CD14-positive monocyte (primary cell): ENCODE measurements at regions not wholly inside any gene's neighbourhood (a gene's known extent, or its start where the extent isn't known, plus 50 kb on each side); places are given as distances from the start of the nearest gene placed in this dataset.

Experiments
- DNase-seq, 3 donors: peaks; one replicate each; pipeline ENCODE4 v3.0.0-alpha.2; 2011 to 2022
- H2AFZ ChIP-seq: 2 replicates; pipeline ENCODE4 v1.6.0; 2012; ENCODE audit warnings: mild to moderate bottlenecking, low read depth, low read length, inconsistent platforms; ENCODE audit not compliant: insufficient read depth, poor library complexity, severe bottlenecking
- H3K27ac ChIP-seq, 2 donors: 1 replicate in 1 of 2; 2 replicates in 1 of 2; pipeline ENCODE4 v1.5.1; 2012 to 2013; ENCODE audit warnings: low read length in 2 of 2, control low read depth in 1 of 2, inconsistent platforms in 1 of 2, low read depth in 1 of 2, mild to moderate bottlenecking in 1 of 2
- H3K27me3 ChIP-seq, 2 donors: one replicate each; pipeline versions ENCODE4 v1.6.0 to v1.6.1; 2011 to 2013; ENCODE audit warnings: low read length in 2 of 2; ENCODE audit not compliant: control insufficient read depth in 2 of 2, insufficient read depth in 2 of 2
- H3K36me3 ChIP-seq, 2 donors: replicated peaks in 1 of 2; 1 replicate in 1 of 2; 2 replicates in 1 of 2; pipeline versions ENCODE4 v1.5.1 to v1.6.1; 2012 to 2013; ENCODE audit warnings: low read length in 2 of 2, control low read depth in 1 of 2, inconsistent platforms in 1 of 2, mild to moderate bottlenecking in 1 of 2; ENCODE audit not compliant: insufficient read depth in 2 of 2, control insufficient read depth in 1 of 2
- H3K4me1 ChIP-seq, 2 donors: 1 replicate in 1 of 2; 2 replicates in 1 of 2; pipeline versions ENCODE4 v1.5.1 to v1.6.1; 2012 to 2013; ENCODE audit warnings: low read length in 2 of 2, control low read depth in 1 of 2, inconsistent platforms in 1 of 2, mild to moderate bottlenecking in 1 of 2, moderate library complexity in 1 of 2; ENCODE audit not compliant: insufficient read depth in 2 of 2, control insufficient read depth in 1 of 2
- H3K4me2 ChIP-seq: replicated peaks from 2 replicates; pipeline ENCODE3; 2012; ENCODE audit warnings: low read length, moderate library complexity, mild to moderate bottlenecking; ENCODE audit not compliant: poor library complexity, severe bottlenecking; ENCODE audit errors: extremely low read depth
- H3K4me3 ChIP-seq, 3 experiments: fragments of 200-600 bp in 1 of 3; sonication (generic) in 1 of 3; replicated peaks in 1 of 3; 1 replicate in 2 of 3; 2 replicates in 1 of 3; pipeline ENCODE4 v1.5.1; 2011 to 2013; ENCODE audit warnings: low read length in 3 of 3, mild to moderate bottlenecking in 3 of 3, control low read depth in 2 of 3, low read depth in 2 of 3, inconsistent platforms in 1 of 3, moderate library complexity in 1 of 3
- H3K79me2 ChIP-seq: 2 replicates; pipeline ENCODE4 v1.6.0; 2012; ENCODE audit warnings: mild to moderate bottlenecking, control low read depth, inconsistent platforms, low read length, moderate library complexity; ENCODE audit not compliant: insufficient read depth
- H3K9ac ChIP-seq: 2 replicates; pipeline ENCODE4 v1.6.0; 2017; ENCODE audit warnings: low read length, mild to moderate bottlenecking; ENCODE audit not compliant: insufficient read depth, poor library complexity, severe bottlenecking
- H3K9me3 ChIP-seq, 2 donors: replicated peaks in 1 of 2; 1 replicate in 1 of 2; 2 replicates in 1 of 2; pipeline versions ENCODE4 v1.5.1 to v1.6.1; 2012 to 2013; ENCODE audit warnings: low read length in 2 of 2, control low read depth in 1 of 2; ENCODE audit not compliant: control insufficient read depth in 1 of 2, insufficient read depth in 1 of 2
- H4K20me1 ChIP-seq: 2 replicates; pipeline ENCODE4 v1.6.0; 2012; ENCODE audit warnings: mild to moderate bottlenecking, low read length, control low read depth, moderate library complexity; ENCODE audit not compliant: insufficient read depth
- H3K27ac Mint-ChIP-seq, 7 donors: one replicate each; pipeline ENCODE4 v1.8.0; 2020; ENCODE audit warnings: mild to moderate bottlenecking in 7 of 7, mixed read lengths in 7 of 7, moderate library complexity in 6 of 7, inconsistent platforms in 2 of 7
- H3K27me3 Mint-ChIP-seq, 3 donors: one replicate each; pipeline ENCODE4 v1.8.0; 2021 to 2022; ENCODE audit warnings: low read depth in 3 of 3, mild to moderate bottlenecking in 3 of 3, mixed read lengths in 3 of 3, moderate library complexity in 3 of 3, inconsistent platforms in 1 of 3
- H3K36me3 Mint-ChIP-seq, 2 donors: one replicate each; pipeline ENCODE4 v1.8.0; 2020; ENCODE audit warnings: mixed read lengths in 2 of 2, inconsistent platforms in 1 of 2, mild to moderate bottlenecking in 1 of 2
- H3K4me1 Mint-ChIP-seq: one replicate; pipeline ENCODE4 v1.8.0; 2020; ENCODE audit warnings: mild to moderate bottlenecking, mixed read lengths
- H3K4me3 Mint-ChIP-seq, 2 donors: one replicate each; pipeline ENCODE4 v1.8.0; 2020; ENCODE audit warnings: mild to moderate bottlenecking in 2 of 2, mixed read lengths in 2 of 2, moderate library complexity in 1 of 2
- H3K9me3 Mint-ChIP-seq, 7 donors: one replicate each; pipeline ENCODE4 v1.8.0; 2020 to 2022; ENCODE audit warnings: mixed read lengths in 7 of 7, mild to moderate bottlenecking in 6 of 7, moderate library complexity in 6 of 7, inconsistent platforms in 2 of 7
- CTCF ChIP-seq: fragments of 200-600 bp; IDR thresholded peaks from one replicate; pipeline ENCODE4 v1.8.0; 2022; ENCODE audit warnings: antibody characterized with exemption, mild to moderate bottlenecking
- WGBS: methylation state at CpG from one replicate; pipeline ENCODE4 v1.1.5; 2013; ENCODE audit warnings: missing lambda C conversion rate; ENCODE audit not compliant: insufficient coverage; 5-methylcytosine and 5-hydroxymethylcytosine counted together
- intact Hi-C, 2 donors: fragments of 100-400 bp; cut with micrococcal nuclease; formaldehyde crosslinking; loops; one replicate each; pipeline versions ENCODE4 v1.15.0 to v1.15.1; 2023

GRCh38 chr3:806006-806405 lies 286.8 kb upstream of the CNTN6 start:
- no peak overlapping the region for H3K9ac ChIP-seq
- no peak for TF ChIP-seq CTCF

GRCh38 chr3:816605-817004 lies 276.2 kb upstream of the CNTN6 start:
- intact Hi-C loops: no loop called here
- Histone ChIP-seq H3K27me3 (no peaks in the 10 kb centered on the region), H2AFZ (no peak overlapping the region), H3K36me3 (no peaks in the 10 kb centered on the region), H3K9me3 (peaks cover 13 to 19% of the 10 kb centered on the region in 2 donors), H4K20me1 (no peaks in the 10 kb centered on the region), H3K4me1 (no peaks in the 10 kb centered on the region), H3K4me3 (no peak overlapping the region), H3K27ac (no peak overlapping the region), H3K4me2 (no peak overlapping the region), H3K9ac (no peak overlapping the region), H3K79me2 (no peaks in the 10 kb centered on the region)
- Mint-ChIP-seq H3K27me3 (no peaks in the 10 kb centered on the region), H3K27ac (no peak overlapping the region), H3K4me1 (no peaks in the 10 kb centered on the region), H3K36me3 (no peaks in the 10 kb centered on the region), H3K9me3 (peaks cover 7 to 24% (median 10%) of the 10 kb centered on the region in 7 donors), H3K4me3 (no peak overlapping the region)
- 85% methylated on average over 4 of the region's 5 CpGs for WGBS
- no peak for TF ChIP-seq CTCF
- DNase-seq: no peak

More at GRCh38 chr3:806006-806405, 286.8 kb upstream of the CNTN6 start:
- H2AFZ ChIP-seq: no peak overlapping the region
- Mint-ChIP-seq H3K4me3 (no peak overlapping the region), H3K36me3 (no peaks in the 10 kb centered on the region), H3K4me1 (no peaks in the 10 kb centered on the region), H3K27me3 (peaks cover 0 to 1% (median 0%) of the 10 kb centered on the region in 3 donors), H3K27ac (no peak overlapping the region), H3K9me3 (peaks cover 2 to 19% (median 6%) of the 10 kb centered on the region in 7 donors)
- H4K20me1 ChIP-seq: no peaks in the 10 kb centered on the region
- no peaks in the 10 kb centered on the region for H3K79me2 ChIP-seq
- WGBS: no CpG with 5 or more reads among the region's 2 CpGs
- no peak for DNase-seq
- H3K9me3 ChIP-seq: peaks cover 7 to 15% of the 10 kb centered on the region in 2 donors
- no peak overlapping the region for H3K27ac ChIP-seq
- H3K4me2 ChIP-seq: no peak overlapping the region
- H3K27me3 ChIP-seq: no peaks in the 10 kb centered on the region
- intact Hi-C loops: no loop called here
- no peak overlapping the region for H3K4me3 ChIP-seq
- no peaks in the 10 kb centered on the region for H3K4me1 ChIP-seq
- H3K36me3 ChIP-seq: no peaks in the 10 kb centered on the region
